ENCODE measurements at regions not wholly inside any gene's neighbourhood (a gene's known extent, or its start where the extent isn't known, plus 50 kb on each side); places are given as distances from the start of the nearest gene placed in this dataset.
"Not testable (repeated sequence)": the region's sequence is repeated elsewhere in the genome, so short reads cannot be mapped to it uniquely, and the experiment has no call there.

DNA sequence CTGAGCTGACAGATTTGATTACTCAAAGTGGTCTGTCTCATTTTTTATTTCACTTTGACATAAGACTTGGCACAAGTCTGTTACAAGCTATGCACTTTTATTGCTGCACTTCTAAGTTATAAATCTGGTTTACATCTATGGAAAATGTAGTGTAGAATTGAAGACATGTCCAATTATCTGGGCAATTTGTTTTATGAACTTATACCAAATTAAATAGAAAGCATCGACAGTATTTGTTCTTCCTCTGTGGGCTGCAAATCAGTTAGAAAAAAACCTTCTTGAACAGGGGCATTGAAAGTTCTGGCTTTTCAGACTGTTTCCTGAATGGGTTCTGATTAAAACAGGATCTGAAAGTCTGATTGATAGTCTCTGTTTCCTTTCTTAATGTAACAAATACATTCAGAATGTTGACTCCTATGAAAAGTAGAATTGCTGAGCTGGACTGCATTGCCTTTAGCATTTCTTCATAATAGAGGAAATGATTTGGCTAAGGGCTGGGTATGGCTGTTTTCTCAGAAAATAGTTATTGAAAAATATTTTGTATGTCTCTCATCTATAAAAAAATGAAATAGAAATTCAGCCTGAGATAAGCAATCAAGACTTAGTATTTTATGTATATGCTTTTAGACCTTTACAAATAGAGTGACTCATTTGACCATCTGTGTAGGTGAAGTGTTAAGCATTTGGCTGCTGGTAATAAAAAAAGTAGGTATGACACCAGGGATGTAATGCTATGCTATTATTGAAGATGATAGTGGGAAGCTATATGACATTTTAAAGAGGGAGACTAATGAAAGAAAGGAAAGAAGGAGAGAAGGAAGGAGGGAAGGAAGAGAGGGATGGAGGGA is 210.9 kb upstream of the SPRY2 start:
- no peak for DNase-seq

DNA sequence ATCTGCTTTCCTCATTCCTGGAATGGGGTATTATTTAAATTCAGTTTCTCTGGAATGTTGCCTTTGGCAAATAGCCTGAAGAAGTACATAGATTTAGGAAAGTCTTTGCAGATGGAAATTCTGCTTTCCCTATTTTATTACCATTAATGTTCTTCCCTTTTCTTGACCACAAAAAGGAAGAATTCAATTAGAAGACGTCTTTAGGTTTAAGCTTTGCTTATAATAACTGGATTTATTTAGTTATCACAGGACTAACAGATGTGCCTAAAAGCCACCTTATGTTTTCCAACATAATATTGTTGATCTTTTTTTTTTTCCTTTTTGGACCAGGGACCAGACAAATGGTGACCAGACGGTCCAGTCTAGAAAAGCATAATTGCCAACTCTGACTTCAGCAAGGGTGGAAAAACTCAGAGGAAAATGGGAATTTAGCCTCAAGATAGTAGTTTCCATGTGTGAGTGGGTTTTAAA is 210.1 kb upstream of the SPRY2 start:
- no peak for DNase-seq

- no peak for DNase-seq
Measured at GRCh38 chr13:80548915-80549314, 208.0 kb upstream of the SPRY2 start.

DNA sequence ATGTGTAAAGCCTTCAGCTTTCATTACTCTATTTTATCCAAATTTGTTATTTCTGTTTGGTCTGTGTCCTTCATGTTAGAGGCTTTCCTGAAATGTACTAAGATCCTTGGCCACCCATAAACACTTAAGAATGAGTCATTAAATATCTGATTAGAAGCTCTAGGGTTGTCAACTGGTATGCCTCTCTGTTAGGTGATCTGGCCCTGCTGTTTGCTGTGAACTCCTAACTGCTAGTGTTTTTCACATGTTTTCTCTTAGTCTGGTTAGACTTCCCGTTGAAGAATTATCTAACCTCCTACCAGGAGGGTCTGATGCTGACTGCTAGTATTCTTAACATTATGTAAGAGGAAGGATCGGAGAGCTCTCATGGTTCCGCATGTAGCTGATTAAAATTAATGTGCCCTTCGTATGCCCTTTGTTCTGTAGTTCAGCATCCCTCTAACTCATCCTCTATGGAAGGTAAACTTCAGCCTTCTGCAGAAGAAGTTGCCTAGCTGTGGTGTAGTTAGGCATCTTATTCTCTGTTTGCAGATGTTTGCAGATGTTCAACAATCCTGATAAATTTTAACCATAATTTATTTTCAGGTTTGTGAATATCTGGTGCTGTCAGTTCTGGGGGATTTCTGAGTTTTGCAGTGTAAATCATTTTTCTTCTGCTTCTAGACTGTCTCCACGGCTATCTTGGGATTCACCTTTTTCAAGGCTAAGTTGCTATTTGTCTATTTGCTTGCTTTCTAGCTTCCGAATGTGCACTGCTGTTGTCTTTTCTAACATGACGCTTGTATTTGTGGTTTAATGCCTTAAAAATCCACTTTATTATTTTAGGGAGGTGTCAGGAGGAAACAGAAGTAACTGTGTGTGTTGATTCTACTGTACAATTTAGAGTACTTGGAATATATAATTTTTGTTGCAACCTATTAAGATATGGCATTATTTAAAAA is 207.2 kb upstream of the SPRY2 start:
- no peak for DNase-seq

- DNase-seq, result no peak
Measured at GRCh38 chr13:80547341-80547740, 206.4 kb upstream of the SPRY2 start.

DNA sequence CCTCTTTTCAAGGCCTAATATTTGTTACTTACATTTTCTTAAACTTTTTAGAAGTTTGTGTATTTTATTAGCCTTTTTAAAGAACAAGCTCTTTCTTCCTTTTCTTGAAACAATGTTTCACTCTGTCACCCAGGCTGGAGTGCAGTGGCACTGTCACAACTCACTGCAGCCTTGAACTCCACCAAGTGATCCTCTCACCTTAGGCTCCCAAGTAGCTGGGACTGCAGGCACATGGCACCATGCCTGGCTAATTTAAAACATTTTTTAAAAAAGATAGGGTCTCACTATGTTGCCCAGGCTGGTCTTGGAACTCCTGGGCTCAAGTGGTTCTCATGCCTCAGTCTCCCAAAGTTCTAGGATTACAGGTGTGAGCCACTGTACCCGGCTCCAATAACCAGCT is 192.2 kb upstream of the SPRY2 start:
- no peak for DNase-seq

DNA sequence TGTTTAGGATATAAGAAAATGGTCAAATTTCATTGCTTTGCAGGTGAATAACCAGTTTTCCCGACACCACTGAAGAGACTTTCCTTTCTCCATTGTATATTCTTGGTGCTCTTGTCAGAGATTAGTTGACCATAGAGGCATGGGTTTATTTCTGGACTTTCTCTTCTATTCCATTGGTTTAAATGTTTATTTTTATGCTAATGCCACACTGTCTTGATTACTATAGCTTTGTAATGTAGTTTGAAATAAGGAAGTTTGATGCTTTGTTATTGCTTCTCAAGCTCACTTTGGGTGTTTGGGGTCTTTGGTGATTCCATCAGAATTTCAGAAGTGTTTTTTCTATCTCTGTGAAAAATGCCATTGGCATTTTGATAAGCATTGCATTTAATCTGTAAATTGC is 190.0 kb upstream of the SPRY2 start:
- DNase-seq, result no peak

DNA sequence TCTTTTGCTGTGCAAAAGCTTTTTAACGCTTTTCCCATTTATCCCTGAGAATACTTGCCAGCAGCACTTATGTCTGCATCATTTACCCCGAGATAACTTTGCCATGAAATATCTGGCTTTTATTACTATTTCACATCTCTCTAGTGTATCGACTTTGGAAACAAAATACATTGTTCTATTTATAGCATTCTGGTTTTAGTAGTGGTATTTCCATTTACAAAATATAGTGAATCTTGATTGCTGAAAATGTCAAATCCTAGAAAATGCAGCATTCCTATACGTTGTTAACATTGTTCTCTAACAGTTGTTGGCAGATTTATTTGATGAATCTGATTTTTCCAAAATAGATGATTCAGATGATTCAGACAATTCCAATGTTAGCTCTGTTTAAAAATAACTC is 189.3 kb upstream of the SPRY2 start:
- DNase-seq, result no peak

DNA sequence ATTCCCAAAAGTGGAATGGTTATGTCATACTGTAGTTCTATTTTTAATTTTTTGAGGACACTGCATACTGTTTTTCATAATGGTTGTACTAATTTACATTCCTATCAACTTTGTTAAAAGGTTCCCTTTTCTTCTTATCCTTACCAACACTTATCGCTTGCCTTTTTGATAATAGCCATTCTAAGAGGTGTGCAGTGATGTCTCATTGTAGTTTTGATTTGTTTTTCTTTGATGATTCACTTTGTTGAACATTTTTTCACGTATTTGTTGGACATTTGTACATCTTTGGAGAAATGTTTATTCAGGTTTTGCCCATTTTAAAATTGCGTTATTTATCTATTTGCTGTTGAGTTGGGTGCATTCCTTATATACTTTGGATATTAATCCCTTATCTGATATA is 188.8 kb upstream of the SPRY2 start:
- no peak for DNase-seq

DNA sequence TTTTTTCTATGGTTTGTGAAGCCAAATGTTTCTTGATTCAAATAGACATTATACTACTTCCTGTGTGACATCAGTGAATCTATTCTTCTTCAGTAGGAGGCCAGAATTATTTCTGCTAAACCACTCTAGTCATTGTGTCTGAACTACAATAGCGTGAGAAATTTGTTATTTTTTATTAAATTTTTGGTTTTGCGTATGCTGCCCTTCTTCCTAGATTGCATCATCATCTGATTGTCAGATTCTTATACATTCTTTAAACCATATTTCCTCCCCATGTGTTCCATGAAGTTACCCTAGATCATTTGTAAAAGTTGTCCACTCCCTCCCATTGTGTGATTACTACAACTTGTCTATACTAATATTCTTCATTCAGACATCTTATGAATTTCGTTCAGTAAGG is 187.8 kb upstream of the SPRY2 start:
- DNase-seq, result no peak

DNA sequence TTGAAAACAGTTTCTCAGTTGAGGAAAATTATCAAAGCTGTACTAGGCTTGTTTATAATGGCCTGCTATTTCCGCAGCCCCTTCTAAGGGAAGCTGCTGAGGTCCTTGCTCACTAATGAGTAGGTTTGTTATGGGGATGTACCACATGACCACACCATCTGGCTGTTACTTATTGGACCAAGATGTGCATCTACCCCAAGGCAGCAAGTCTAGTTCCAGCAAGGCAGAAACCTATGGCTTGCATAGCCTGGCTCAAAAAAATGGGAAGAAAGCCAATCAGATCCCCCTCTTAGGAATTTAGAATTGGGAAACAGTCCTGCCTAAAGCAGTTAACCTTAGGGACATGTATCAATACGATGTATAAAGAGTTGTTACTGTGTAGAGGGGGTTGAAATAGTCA is 186.5 kb upstream of the SPRY2 start:
- no peak for DNase-seq

- no peak for DNase-seq
Measured at GRCh38 chr13:80524447-80525215, 183.7 kb upstream of the SPRY2 start.

GRCh38 chr13:80523134-80523533 is 182.2 kb upstream of the SPRY2 start:
- DNase-seq, result no peak

- DNase-seq, result not testable (repeated sequence)
Measured at GRCh38 chr13:80522463-80522862, 181.5 kb upstream of the SPRY2 start.

DNA sequence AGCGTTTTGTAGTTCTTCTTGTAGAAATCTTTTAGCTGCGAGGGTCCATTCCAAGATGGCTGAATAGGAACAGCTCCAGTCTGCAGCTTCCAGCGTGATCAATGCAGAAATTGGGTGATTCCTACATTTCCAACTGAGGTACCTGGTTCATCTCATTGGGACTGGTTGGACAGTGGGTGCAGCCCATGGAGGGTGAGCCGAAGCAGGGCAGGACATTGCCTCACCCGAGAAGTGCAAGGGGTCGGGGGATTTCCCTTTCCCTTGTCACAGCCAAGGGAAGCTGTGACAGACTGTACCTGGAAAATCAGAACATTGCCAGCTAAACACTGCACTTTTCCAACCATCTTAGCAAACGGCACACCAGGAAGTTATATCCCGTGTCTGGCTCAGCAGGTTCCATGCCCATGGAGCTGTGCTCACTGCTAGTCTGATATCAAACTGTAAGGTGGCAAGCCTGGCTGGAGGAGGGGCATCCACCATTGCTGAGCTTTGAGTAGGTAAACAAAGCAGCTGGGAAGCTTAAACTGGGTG is 176.0 kb upstream of the SPRY2 start:
- DNase-seq, result no peak

DNA sequence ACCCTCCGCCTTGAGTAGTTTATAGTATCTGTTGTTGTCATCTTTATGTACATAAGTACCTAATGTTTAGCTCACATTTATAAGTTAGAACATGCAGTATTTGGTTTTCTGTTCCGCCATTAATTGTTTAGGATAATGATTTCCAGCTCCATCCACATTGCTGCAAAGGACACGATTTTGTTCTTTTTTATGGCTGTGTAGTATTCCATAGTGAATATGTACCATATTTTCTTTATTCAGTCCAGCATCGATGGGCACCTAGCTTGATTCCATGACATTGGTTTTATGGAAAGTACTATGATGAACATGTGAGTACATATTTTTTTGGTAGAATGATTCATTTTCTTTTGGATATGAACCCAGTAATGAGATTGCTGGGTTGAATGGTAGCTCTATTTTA is 174.4 kb upstream of the SPRY2 start:
- DNase-seq, result no peak

GRCh38 chr13:80513196-80513595 is 172.3 kb upstream of the SPRY2 start:
- DNase-seq, result no peak

DNA sequence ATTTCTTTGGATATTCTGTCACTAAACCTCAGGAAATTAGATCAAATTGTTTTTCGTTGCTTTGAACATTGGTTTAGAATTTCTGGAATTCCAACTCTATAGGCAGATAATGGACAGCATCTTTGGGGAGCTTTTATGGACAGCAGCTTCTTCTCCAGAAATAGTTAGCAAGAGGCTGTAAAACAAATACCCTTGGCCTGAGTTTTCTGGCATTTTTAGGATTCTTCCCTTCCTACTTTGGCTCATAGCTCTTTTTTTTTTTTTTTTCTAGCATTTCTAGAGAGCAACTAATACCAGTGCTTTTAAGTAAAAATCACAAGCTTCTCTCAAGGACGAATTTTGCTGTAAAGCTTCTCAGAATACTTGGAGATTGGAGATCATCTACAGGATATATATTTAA is 169.8 kb upstream of the SPRY2 start:
- no peak for DNase-seq

DNA sequence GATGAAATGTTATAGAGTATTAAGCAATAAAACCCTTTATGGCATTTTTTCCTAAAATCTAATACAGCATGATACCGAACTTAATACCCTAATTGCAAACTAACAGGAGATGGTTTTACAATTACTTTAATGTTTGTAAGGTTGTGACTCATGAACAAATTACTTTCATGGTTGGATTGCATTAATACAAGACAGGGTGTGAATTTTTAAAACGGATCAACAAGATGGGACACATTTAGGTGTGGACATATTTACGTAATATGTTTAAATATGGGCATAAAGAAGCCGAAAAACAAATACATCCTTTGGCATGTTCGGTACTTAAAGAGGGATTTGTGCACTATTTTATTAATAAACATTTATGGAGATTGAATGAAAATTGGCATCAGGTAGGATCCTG is 168.3 kb upstream of the SPRY2 start:
- no peak for DNase-seq

DNA sequence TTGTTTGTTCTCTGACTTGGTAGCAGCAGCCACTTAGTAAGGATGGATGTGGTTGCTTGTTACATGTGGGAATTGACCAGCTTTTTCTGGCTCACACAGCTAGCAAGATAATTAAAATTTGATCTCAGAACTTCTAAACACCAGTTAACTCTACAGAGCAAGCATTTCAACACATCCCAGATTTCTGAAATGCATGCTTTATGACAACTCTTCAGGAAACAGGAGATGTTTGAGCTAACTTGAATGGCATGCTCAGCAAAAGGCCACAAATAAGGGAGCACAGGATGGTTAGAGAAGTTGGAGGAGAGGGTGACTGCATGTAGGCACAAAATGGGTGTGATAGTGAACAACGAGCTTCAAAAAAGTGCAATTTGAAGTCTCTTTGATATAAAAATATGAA is 167.1 kb upstream of the SPRY2 start:
- no peak for DNase-seq

GRCh38 chr13:80504453-80504852 is 163.5 kb upstream of the SPRY2 start:
- DNase-seq, result no peak

DNA sequence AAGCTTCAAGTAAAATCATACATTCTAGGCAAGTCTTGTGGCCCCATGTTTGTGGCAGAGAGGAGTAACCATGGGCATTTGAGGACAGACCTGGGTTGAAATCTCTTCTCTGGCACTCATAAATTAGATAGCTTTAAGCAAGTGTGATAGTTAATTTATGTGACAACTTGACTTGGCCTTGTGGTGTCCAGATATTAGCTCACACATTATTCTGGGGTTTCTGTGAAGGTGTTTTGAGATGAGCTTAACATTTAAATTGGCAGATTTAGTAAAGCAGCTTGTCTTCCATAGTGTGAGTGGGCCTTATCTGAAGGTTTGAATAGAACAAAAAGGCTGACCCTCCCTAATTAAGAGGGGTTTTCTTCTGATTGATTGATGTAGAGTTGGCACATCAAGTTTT is 161.4 kb upstream of the SPRY2 start:
- no peak for DNase-seq

GRCh38 chr13:80501556-80501955 is 160.6 kb upstream of the SPRY2 start:
- DNase-seq, result no peak
